AG04449 (cell line): ENCODE measurements at regions not wholly inside any gene's neighbourhood (a gene's known extent, or its start where the extent isn't known, plus 50 kb on each side); places are given as distances from the start of the nearest gene placed in this dataset.

Experiments used
- CTCF ChIA-PET: fragments of 350-600 bp; formaldehyde crosslinking; extraction: SDS; loops from one replicate; lab custom pipeline; 2021; ENCODE audit warnings: antibody characterized with exemption; lab: Yijun Ruan, JAX
- POLR2A ChIA-PET: fragments of 400-600, 350-600 bp; formaldehyde crosslinking; extraction: SDS; loops from one replicate; lab custom pipeline; 2020; ENCODE audit warnings: antibody characterized with exemption, inconsistent platforms; lab: Yijun Ruan, JAX
- DNase-seq: peaks from one replicate; pipeline ENCODE4 v3.0.0-alpha.2; 2010; ENCODE audit warnings: low read depth, low spot score
- H3K4me3 ChIP-seq: 2 replicates; pipeline ENCODE4 v1.5.1; 2011; ENCODE audit warnings: low read depth, mild to moderate bottlenecking, control low read depth, low read length
- CTCF ChIP-seq: IDR thresholded peaks from one replicate; pipeline ENCODE4 v1.5.1; 2011; ENCODE audit warnings: mild to moderate bottlenecking, moderate library complexity, low read length, control low read depth, inconsistent platforms; ENCODE audit not compliant: insufficient read depth; ENCODE audit errors: missing control alignments

DNA sequence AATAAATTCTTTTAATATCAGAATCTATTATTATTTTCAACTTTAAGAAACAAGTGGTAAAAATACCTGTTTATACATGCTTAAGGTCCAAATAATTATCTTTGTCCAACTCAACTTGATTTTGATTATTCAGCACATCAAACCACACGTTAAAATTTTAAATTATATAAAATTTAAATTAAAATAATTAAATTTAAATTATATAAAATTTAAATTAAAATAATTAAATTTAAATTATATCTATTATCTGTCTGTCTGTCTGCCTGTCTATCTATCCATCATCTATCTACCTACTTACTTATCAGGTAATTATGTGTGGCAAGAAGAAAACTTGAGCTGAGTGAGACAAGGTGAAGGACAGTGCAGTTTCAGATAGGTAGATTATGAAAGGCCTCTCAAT lies 605.3 kb upstream of the RIOK2 start:
- ChIA-PET POLR2A (no interaction called here), CTCF (no interaction called here)
- no peak for DNase-seq
- TF ChIP-seq CTCF, result no peak
- H3K4me3 ChIP-seq, result no peak overlapping the region

DNA sequence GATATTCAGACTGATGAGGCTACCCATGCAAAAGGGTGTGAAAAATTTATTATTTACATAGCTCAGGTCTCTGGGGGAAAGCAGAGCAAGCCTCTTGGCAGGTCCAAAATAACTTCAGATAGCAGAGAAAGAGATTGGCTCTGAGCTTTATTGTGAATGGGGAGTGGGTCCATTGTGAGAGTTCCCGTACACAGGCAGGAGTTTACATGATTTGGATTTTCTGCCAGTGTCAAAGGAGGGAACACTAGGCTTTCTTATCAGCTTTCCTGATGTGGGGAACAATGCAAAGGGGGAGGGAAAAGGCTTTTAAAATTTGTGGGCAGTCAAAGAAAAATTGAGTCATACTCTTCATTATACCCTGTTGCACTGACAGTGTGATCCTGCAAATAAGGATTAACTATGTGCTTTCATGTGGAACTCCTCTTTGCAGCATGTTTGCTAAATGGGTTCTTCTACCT lies 615.0 kb upstream of the RIOK2 start:
- ChIA-PET POLR2A (no interaction called here), CTCF (no interaction called here)
- no peak overlapping the region for H3K4me3 ChIP-seq
- TF ChIP-seq CTCF, result no peak
- DNase-seq, result no peak

DNA sequence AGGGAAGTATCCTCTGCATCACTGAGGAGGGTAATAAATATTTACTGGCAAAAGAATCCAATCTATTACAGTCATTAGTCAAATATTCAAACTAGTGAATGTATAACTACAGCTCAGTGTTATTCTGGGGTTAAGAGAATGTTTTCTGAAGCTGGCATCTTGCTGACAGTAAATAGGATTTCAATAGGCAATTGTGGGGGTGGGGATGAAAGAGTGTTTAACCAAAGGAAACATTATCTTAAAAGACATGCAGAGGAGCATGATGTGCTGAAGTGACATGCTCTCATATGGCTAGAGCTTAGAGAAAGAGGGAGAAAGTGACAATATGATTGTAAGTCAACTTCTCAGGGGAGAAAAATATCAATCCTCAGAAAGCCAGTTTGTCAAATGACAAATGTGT lies 618.4 kb upstream of the RIOK2 start:
- POLR2A ChIA-PET, result no interaction called here
- CTCF ChIA-PET, result no interaction called here
- H3K4me3 ChIP-seq, result no peak overlapping the region
- no peak for TF ChIP-seq CTCF
- DNase-seq, result no peak

- DNase-seq, result no peak
- no peak for TF ChIP-seq CTCF
- POLR2A ChIA-PET, result no interaction called here
These were observed 637.1 kb upstream of the RIOK2 start for GRCh38 chr5:97820138-97820537.

DNA sequence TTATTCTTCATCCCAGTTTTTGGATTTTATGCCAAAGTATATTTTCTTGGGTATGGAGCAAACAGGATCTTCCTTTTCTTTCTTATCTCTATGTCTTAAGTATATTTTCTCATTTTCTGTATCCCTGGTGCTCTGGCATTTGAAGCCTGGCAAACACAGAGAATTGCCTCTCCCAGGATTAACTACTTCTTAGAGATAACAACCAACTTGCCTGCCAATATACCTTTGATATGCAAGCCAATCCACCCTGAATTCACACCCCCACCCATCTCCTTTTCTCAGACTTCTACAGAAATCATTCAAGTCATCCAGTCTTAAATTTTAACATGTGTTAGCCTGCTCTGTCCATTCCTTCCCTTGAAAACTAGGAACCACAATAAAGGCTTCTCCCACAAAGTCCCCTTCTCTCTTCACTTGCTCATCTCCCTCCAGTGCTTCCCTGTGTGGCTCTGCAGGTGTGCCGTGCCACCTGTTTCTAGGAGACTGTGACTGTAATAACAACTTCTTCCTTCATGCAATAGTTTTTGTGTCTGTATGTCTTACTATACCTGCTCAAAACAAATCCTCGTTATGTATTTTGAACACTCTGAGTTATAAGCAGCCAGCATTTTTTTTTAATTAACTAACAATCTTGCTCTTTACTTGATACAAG lies 649.7 kb upstream of the RIOK2 start:
- POLR2A ChIA-PET, result no interaction called here
- no peak overlapping the region for H3K4me3 ChIP-seq
- DNase-seq, result no peak
- CTCF ChIA-PET, result no interaction called here
- no peak for TF ChIP-seq CTCF

More at GRCh38 chr5:97820138-97820537, 637.1 kb upstream of the RIOK2 start:
- CTCF ChIA-PET, result no interaction called here
- H3K4me3 ChIP-seq, result no peak overlapping the region

DNA sequence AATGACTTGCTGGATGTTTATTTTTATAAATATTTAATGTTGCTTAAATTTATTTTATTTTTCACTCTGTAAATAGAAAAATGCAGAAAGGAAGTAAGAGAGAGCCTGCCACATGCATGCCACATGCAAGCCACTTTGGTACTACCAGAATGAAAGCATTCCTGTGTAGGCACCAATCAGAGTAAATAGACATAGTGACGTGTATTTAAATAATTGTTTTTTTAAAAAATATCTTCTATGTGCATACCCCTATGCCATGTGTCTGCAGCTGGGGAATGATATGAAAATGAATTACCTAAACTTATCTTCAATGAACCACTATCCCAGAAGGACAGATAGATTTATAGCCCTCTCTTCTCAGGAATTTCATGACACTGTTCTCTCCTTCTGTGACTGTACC lies 651.5 kb upstream of the RIOK2 start:
- no peak for DNase-seq
- ChIA-PET CTCF (no interaction called here), POLR2A (no interaction called here)
- no peak overlapping the region for H3K4me3 ChIP-seq
- no peak for TF ChIP-seq CTCF
